ELF-1 (cell line): ENCODE measurements at regions not wholly inside any gene's neighbourhood (a gene's known extent, or its start where the extent isn't known, plus 50 kb on each side); places are given as distances from the start of the nearest gene placed in this dataset.
"Not testable (repeated sequence)": the region's sequence is repeated elsewhere in the genome, so short reads cannot be mapped to it uniquely, and the experiment has no call there.

ENCODE experiments used
- DNase-seq: peaks from one replicate; pipeline ENCODE4 v3.0.0-alpha.2; 2016; ENCODE audit warnings: low read depth, low spot score

DNA sequence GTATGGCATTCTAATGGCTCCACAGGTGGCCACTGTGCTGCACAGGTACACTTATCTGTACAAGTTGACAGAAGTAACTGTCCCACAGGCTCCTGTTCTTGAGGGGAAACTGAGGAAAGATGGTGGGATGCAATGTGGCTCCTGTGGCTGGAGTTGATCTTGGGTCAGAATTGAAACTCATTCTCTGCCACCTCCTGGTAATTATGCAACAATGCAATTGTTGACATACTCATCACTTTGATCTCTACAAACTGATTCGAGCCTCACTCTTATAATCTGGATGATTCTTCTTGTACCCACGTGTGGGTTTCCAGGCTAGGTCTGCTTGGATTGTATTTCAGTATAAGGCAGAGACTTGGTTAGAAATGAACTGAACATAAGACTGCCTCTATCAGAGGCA lies 148.8 kb downstream of the CCNG2 start:
- no peak for DNase-seq

DNA sequence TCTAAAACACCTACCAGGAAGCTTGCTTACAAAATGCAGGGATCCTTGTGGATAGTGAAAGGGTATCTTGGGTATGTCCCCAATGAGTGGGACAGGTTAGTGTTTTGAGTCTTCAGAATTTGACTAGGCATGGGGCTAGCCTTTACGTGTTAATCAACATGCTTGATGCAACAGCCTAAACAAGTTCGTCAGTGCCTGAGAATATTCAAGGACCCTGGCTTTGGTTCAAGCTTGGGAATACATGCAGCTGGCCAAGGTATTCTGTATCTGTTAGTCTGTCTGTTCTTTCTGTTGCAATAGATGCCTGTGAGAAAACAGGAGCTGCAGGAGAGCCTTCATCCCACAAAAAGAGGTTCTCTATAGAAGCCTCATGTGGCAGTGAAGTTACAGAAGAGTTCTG lies 149.5 kb downstream of the CCNG2 start:
- no peak for DNase-seq

DNA sequence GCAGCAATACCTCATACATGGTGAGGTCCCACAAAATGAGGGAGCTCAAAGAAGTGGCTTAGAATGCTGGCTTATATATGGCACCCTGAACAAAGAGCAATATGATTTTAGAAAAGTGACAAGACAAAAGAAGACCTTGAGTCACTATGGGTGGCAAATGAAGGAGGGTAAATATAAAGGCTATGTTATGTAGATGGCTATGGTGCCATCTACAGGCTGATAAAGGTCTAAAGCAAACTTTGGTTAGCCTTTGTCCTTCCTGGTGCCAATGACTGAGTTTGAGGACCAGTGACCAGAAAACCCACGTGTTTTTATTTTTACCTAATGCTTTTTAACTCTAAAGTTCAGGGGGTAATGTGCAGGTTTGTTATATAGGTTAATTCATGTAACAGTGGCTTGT lies 151.8 kb downstream of the CCNG2 start:
- peak; percentile 13 for DNase-seq

DNA sequence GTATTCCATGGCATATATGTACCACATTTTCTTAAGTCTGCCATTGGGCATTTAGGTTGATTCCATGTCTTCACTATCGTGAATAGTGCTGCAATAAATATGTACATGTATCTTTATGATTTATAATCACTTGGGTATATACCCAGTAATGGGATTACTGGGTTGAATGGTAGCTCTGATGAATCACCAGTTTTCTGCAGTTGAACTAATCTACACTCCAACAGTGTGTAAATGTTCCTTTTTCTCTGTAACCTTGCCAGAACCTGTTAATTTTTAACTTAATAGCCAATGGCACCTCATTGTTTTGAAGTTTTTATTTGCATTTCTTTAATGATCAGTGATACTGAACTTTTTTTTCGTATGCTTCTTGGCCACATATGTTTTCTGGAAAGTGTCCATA lies 152.5 kb downstream of the CCNG2 start:
- no peak for DNase-seq

DNA sequence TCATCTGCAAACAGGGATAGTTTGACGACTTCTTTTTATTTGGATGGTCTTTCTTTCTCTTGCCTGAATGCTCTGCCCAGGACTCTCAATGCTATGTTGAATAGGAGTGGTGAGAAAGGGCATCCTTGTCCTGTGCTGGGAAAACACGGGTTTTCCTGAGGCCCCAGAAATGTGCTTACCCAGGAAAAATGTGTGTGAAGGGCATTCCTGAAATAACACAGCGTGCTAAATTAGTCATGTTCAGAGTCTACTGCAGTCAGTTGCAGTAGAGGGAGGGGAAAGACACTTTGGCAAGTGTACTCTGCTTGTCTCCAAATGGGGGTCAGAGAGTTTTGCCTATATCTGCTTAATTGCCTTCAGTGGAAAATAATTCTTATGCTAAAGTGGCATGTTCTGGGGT lies 153.9 kb downstream of the CCNG2 start:
- peak; percentile 4 for DNase-seq

DNA sequence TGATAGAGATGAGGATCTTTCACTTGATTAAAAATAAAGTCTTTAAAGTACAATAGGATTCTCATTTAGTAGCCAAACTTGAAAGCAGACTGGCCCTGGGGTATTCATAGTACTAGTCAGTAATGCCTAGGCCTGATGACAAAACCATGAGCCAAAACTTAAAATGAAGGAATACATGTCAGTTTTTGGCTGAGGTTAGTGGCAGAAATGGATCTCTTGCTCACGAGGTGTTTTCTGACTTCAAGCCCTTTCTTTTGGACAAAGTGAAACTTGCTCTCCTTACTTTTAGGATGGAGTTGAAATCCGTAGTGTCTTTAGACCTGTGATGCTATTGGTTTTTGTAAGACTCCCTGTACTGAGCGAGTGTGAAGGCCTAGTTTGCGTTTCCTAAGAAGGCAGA lies 157.7 kb downstream of the CCNG2 start:
- DNase-seq: no peak

DNA sequence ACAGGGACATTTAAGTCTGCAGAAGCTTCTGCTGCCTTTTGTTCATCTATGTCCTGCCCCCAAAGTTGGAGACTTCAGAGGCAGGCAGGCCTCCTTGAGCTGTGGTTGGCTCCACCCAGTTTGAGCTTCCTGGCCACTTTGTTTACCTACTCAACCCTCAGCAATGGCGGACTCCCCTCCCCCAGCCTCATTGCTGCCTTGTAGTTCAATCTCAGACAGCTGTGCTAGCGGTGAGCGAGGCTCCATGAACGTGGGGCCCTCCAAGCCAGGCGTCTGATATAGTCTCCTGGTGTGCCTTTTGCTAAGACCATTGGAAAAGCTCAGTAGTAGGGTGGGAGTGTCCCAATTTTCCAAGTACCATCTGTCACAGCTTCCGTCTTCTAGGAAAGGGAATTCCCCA lies 170.1 kb downstream of the CCNG2 start:
- DNase-seq: no peak

DNA sequence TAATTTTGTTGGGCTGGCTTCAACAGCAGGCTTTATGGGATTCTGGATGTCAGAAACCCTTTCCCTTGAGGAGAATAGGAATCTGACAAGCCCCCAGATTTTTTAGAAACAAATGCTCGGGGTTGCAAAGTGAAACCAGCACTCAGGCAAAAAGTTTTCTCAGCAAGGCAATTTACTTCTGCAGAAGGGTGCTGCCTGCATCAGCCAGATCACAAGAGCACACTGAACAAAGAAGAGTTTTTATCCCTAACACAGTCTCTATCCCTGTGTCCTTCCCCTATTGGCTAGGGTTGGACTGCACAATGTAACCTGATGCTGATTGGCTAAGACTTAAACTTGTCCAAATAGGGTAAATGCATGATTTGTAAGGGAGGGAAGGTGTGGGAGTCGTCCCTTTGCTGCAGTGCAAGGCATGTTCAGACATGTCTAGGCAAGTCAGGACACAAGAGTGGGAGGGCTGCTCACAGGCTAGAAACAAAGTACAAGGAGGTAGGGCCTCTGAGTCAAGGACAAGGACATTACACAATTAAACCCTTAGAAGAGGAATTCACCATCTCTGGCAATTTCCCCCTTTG lies 175.8 kb downstream of the CCNG2 start:
- no peak for DNase-seq

DNA sequence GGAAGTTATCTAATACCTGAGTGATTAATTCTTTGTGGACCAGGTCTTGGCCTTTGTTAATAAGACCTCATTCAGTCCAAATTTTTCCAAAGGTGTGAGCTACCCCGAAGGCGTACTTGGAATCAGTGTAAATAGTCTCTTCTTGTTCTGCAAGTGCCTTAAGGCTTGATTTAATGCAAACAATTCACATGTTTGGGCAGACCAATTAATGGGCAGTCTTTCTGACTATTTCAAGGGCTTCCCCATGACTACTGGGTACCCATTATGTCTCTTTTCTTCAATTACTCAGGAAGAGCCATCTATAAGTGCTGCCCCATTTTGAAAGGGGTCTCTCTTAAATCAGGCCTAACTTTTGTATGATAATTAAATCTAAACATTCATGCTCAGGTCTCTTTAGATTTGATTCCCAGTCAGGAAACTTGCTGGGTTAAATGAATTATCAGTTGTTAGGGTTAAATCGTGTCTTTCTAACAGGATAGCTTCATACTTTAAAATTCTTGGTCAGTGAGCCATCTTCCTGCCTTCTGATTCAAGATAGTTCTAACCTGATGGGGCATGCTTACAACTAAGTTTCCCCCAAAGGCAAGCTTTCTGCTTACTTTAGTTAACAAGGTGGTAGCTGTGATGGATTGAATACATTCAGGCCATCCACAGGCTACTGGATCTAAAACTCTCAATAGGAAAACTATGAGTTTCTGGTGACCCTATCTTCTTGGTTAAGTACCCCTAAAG lies 179.6 kb downstream of the CCNG2 start:
- DNase-seq: no peak

DNA sequence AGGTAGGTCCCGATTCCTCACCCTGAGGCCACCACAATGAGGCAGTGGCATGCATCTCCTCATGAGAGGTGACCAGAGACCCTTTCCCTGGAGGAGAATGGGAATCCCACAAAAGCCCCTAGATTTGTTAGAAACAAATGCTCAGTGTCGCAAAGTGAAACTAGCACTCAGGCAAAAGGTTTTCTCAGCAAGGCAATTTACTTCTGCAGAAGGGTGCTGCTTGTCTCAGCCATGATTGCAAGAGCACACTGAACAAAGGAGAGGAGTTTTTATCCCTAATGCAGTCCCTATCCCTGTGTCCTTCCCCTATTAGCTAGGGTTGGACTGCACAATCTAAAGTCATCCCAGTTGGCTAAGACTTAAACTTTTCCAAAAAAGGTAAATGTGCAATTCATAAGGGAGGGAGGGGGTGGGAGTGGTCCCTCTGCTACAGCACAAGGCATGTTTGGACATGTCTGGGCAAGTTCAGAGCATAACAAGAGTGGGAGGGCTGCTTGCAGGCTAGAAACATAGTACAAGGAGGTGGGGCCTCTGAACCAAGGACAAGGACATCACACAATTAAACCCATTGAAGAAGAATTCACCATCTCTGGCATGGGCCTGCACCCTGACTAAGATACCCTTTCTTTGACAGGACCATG lies 185.3 kb downstream of the CCNG2 start:
- DNase-seq: no peak

DNA sequence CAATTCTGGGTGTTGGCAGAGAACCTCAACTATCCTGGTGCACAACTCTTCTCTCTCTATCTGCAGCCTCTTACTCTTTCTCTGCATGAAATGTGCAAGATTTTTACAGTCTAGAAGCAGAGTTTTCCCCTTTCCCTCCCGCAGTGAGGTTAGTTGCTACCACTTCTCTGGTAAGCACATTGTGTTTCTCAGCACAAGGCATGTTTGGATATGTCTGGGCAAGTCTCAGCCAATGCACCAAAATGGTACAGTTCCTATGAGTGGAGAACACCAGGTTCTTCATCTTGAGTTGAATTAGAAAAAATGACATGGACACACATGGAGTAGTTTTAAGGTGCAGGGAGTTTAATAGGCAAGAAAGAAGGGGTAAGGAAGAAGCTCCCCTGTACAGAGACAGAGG lies 187.0 kb downstream of the CCNG2 start:
- DNase-seq: no peak

DNA sequence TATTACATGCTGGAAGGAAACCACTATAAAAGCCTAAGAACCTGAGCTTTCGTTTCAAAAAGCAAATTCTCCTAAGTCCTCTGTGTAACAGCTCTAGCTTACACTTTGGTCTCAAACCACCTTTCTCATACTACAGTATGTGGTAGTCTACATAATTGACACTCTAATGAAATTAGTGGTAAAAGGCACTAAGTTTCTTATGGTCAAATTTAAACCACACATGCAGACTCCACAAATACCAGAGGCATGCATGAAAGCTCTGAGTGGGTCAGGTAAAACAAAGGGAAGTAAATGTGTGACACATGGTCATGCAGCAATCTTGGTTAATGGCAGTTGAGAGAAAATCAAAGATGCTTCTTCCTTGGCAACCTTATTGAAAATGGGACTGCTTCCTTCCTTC lies 187.8 kb downstream of the CCNG2 start:
- DNase-seq: no peak

DNA sequence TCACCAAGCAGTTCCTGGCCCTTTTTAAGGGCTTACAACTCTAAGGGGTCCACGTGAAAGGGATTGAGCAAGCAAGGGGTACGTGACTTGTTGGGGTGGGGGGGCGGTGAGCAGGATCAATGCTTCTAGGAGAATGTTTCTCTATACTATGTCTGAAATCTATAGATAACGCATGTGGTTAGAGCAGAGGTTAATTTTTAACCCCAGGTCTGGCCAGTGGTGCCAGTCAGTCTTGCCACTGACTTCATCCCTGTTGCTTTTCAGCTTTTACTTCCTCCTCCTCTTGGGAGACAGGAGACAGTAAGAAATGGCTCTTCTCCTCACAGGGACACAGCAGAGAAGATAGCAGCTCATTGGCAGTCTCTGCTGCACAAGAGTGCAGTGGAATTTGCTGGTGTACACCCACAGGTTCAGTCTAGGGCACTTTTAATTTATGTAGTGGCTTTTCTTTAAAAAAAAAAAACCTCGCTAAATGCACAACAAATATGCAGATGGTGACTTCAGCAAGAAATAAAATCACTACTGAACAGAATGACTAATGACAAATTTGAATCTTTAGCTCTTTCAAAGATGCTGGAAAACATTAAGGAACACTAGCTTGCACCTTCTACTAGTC lies 190.5 kb downstream of the CCNG2 start:
- DNase-seq: no peak

DNA sequence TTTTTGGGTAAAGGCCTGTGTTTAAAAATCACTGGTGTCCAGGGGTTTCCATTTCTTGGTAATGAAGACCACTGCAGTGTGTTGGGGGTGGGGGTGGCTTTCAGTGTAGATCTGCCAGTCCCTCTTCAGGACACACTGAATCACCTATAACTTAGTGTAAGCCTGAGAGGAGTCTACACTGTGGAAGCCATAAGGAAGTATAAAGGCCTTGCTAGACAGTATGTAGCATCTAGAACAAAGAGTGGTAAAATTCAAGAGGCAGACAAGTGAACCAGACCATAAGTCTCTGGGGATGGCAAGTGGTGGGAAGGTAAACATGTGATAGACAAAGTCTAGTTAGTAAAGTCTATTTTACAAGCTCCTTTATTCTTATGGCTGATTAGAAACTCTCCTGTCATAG lies 191.8 kb downstream of the CCNG2 start:
- DNase-seq: no peak

DNA sequence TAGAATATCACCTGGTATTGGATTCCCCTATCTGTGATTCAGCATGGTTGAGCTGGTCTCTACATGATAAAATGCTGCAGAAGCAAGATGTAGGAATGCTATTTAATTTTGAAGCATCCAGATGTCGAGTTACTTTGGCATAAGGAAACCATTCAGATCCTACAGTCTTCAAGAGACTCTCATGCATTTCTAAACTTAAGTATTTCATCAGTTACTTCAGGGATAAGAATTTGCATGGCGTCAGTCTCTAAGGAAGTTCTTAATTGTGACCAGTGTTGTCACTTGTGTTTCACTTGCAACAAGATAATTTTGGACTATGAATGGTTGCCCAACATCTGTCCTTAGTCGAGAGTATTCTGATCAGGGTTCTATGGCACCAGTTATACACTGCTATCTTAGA lies 192.4 kb downstream of the CCNG2 start:
- no peak for DNase-seq

DNA sequence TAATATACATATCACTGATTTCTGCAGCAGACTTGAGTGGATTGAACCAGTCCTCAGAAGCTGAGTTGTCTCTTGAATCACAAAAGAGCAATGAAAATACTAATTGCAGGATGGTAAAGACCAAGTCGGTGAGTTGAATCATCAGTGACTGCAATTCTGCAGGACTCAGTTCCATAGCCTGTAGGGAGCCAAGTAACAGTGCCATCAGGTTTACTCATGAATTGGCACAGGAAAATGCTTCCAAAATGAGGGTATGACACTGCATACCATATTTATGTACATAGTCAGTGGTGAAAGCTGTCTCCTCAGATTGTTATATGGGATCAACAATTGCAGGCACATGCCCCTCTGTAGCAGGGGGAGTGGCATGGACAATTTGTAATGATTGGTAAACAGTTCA lies 192.8 kb downstream of the CCNG2 start:
- DNase-seq: no peak

DNA sequence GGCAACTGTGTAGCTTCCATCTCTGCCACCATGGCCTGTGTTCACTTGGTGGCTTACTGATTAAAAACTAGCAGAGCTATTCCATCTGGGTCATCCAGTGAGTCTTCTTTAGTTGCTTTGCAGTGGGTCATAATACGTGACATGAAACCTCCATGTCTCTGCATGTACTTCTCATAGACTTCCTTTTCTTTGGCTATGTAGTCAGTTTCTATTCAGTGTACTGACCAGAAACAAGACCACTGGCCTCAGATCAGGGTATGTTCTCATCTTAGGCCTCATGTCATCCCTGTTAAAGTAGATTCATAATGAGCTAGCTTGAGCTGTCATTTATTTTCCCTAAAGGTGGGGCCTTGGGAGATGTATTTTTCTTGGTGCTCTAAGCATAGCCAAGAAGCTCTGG lies 195.2 kb downstream of the CCNG2 start:
- DNase-seq: no peak

DNA sequence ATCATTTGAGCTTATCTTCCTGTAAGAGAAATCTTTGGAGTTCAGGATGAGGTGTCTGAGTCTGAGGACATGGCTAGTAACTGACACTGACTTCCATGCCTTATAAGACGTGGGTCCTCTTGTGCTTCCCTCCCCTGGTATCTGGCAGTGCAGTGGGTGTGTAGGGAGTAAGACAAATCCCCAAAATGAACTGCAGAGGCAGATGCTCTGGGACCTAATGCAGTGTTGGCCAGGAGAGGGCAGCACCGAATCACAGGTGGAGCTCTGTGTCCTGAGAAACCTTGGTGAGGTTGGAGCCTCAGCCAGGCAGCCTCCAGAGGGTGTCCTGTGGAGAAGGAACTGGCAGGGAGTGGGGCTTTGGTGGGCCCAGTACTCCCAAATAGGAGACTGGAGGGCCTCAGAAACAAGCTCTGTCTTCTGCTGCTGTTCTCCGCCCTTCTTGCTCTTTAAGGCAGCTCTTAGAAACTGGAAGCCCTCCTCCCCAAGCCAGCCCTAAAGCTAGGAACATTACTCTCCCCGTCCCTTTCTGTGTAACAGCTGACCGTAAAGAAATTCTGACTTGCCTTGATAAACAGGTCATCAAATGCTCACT lies 196.8 kb downstream of the CCNG2 start:
- DNase-seq: not testable (repeated sequence)

DNA sequence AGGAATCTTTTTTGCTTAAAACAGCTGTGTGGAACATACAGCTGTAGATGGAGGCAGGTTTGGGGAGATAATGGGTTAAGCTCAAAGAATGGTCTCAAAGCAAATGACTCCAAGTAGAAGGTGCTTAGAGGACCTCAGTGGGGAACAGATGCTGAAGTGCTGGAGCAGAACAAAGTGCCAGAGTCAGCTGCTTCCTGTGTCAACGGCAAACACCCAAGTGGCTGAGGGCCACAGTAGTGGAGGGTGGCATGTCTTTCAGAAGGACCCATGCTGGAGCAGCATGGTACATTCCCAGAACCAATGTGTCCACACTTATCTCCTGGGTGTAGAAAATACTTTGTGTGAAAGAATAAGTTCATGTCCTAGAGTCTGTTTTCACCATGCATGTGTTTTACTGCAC lies 197.5 kb downstream of the CCNG2 start:
- DNase-seq: no peak

DNA sequence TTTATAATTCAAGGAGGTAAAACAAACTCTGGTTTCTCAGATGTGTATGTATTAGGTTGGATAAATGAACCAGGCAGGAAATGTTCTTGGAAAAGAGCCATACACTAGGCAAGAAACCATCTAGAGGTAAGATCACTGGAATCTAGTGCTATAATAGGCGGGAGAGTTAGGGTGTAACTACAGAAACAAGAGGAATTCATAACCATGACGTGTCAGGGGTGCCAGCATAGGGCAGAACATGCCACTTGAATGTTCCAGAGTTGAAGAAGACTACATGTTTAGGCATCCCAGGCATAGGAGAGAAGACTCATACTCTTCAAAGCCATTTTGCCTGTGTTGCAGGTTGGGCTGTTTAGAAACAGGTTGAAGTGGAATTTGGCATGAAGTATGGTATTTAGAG lies 198.7 kb downstream of the CCNG2 start:
- DNase-seq: no peak

DNA sequence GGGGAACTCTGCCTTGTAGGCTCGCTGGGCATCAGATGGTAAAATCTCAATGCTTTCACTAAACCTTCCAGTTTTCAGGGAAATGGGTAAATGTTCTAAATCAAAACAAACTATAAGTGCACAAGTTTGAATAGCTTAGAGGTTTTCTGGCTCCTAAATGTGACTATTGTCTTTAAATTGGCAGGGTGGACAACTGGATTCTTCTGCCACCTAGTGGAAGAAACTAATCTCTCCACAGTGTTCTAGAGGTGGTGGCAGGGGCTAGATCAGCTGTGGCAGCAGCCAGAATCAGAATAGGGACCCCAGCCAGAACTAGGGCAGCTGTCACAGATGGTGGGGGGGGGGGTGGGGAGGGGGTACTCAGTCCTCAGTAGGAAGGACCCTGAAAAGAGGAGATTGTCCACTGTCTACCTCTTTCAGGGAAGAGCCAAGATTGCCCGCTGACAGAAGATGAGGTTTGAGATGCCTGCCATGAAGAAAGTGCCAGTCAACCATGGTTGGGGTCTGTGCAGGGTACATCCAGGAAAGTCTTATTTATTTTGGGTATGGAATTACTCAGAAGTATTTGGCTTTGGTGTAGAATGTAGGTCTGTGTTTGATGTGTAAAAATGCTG lies 201.4 kb downstream of the CCNG2 start:
- peak; percentile 24 for DNase-seq

DNA sequence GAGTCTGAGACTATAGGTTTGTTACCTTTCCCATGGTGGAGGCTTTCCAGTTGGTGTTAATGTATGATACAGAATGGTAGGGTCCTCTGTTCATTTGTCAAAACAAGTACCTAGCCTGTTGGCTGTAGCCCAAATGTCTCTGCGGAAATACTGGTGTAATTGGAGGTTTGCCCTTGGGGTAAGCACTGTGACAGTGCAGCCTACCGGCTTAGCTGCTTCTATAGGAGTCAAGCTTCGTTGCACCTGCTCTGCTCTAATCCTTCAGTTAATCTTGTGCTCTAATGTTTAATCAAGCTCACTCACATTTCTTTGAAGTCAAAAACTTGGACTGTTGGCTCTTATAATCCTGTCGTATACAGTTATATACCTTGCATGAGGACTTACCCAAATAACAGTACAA lies 203.4 kb downstream of the CCNG2 start:
- no peak for DNase-seq
